COLO668 (cell line): ENCODE measurements at regions not wholly inside any gene's neighbourhood (a gene's known extent, or its start where the extent isn't known, plus 50 kb on each side); places are given as distances from the start of the nearest gene placed in this dataset.
"Not testable (repeated sequence)": the region's sequence is repeated elsewhere in the genome, so short reads cannot be mapped to it uniquely, and the experiment has no call there.

Experiments used
- DNase-seq: peaks from one replicate; lab custom pipeline; 2025; ENCODE audit not compliant: unreplicated experiment; lab: John Stamatoyannopoulos, UW

DNA sequence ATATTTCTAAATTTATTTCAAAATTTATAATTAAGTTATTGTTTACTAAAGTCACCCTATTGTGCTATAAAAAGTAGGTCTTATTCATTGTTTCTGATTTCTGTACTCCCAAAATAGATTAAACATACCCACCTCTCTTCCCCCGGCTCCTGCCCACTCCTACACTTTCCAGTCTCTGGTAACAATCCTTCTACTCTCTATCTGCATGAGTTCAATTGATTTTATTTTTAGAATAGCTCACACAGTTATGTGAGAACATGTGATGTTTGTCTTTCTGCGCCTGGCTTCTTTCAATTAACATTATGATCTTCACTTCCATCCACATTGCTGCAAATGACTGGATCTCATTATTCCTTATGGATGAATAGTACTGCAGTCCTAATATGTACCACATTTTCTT is 269.3 kb downstream of the ACTRT1 start:
- DNase-seq: no peak

DNA sequence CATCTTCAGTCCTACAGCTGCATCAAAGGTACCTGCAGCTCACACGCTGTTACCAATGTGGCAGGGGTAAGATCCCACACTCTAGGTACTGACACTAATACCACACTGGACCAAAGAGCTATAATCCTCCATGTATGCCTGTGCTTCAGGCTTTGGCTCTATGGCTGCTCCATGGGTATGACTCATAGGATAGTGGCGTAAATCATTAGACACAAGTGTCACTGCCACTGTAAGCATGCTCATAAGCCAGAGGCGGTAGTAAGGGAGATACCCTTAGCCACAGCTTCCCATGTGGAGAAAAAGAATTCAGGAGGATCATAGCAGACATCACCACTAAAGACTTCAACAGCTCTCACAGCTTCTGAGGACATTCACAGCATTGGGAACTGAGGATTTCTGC is 287.5 kb downstream of the ACTRT1 start:
- DNase-seq: no peak

DNA sequence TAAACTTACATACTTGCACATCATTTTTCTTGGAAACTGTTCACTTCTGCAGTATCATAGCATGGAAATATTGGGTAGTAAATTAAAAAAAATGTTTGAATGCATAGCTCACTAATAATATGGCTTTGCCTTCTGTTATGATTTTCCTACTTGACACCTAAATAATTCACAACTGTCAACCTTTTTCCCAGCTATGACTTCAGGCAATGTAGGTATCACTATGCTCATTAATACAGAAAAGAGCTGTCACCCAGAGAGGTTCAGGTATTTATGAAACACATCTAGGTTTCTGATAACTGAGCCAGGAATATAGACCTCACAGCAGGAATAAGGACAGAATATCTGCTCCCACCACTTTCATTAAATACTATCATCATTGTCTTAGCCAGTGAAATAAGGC is 289.5 kb downstream of the ACTRT1 start:
- no peak for DNase-seq

DNA sequence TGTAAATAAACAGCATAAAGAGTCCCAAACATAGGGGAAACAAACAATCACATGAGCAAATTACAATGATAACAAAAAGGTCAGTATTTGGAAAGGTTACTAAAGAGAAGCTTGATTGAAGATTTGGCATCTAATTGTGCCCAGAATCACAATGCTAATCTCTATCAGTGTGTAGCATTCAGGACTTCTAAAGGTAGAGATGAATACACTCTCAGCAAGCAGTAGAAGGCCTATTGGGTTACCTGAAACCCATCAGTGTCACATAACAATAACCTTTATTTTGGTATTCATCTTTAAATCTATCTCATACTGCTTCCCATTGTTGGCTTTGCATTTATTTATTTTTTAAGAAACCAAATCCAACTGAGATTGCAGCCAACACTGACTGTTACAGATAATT is 319.5 kb downstream of the ACTRT1 start:
- DNase-seq: no peak

DNA sequence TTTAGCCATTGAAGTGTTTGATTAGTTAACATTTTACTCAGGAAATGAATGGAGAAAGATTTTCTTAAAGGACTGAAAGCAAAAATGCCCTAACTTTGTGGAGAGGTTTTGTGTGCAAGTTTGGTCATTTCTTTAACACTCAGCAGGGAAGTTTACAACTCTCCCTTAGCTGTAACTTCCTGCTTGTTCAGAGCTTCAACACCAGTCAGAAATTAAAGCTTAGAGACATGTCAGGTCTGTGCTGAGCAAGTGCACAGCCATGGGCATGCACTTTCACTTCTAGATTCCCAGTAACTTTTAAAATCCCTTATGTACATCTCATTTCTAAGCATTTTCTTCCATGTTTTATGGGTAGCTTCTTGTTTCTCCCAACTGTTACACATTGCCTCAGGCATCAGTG is 326.0 kb downstream of the ACTRT1 start:
- no peak for DNase-seq

- peak; percentile 63 for DNase-seq
Measured at GRCh38 chrX:127708155-127708554, 344.0 kb downstream of the ACTRT1 start.

DNA sequence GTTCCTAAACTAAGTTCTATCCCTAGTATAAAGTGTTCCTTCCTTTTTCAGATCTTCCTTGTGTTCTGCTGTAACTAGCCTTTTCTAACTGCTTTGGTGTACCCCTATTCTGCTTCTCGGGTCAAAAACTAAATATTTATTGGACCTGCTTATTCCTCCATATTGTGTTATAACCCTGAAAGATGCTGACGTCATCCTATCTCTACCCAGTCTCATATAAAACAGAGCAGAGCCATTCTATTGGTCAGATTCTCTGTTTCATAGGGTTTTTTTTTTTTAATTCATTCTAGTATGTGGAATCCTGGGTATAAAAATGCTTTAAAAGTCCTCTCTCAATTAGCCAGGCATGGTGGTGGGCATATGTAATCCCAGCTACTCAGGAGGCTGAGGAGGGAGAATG is 349.7 kb downstream of the ACTRT1 start:
- no peak for DNase-seq

DNA sequence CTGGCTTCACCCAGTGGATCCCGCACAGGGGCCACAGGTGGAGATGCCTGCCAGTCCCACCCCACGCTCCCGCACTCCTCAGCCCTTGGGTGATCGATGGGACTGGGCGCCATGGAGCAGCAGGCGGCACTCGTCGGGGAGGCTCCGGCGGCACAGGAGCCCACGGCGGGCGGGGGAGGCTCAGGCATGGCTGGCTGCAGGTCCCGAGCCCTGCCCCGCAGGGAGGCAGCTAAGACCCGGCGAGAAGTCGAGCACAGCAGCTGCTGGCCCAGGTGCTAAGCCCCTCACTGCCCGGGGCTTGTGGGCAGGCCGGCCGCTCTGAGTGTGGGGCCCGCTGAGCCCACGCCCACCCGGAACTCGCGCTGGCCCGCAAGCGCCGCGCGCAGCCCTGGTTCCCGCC is 389.3 kb downstream of the ACTRT1 start:
- not testable (repeated sequence) for DNase-seq

DNA sequence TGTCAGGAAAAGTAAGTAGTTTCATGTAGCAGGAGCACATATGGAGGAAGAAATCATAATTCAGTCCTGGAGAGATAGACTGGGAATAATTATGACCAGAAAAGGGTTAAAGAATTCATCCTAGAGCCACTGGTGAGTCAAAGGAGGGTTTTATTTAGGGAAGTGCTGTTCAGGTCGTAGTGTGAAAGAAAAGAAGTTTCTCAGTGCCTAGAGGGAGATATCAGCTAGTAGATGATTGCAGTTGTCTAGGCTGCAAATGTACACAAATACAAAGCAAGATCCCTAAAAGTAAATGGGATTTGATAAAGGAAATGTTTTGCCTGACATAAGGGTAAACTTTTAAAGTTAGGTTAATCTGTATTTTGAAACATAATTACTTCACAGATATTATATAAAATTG is 403.2 kb downstream of the ACTRT1 start:
- no peak for DNase-seq

GRCh38 chrX:127621780-127622179 is 430.4 kb downstream of the ACTRT1 start:
- DNase-seq: no peak

DNA sequence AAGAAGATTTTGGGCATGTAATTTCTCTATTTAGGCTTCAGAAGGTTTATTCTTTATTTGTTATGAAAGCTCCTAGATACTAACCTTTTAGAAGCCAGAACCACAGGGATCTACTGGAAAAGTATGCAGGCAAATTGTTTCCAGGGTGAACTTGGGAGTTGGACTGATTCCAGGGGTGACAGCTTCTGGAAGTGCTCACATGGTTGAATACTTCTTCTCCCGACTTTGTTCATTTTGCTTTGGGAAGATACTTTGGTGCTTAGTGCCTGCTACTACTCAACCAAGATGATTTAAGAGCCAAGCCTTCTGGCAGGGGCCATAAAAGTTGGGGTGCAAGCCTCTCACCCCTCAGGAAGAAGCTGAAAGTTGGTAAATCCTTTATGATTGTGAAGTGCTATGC is 445.6 kb downstream of the ACTRT1 start:
- no peak for DNase-seq

DNA sequence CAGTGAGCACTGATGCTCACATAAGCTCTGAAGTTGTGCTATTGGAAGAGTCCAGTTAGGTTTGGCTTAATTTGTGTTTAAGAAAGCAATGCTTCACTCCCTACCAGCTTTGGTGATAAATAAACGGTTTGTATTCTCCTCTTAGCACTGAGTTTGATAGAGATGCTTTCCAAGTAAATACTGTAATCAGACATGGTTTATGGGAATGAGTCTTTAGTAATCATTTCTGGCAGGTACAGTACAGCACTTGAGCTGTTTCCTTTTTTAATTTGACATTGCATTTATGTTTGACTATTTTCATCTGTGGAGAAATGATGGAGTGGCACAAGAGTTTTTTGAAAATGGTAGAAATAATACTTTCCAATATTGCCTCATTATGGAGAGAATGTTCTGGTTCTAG is 455.3 kb downstream of the ACTRT1 start:
- no peak for DNase-seq

GRCh38 chrX:127578395-127578794 is 473.8 kb downstream of the ACTRT1 start:
- peak; percentile 22 for DNase-seq

GRCh38 chrX:127577884-127578283 is 474.3 kb downstream of the ACTRT1 start:
- DNase-seq: no peak

DNA sequence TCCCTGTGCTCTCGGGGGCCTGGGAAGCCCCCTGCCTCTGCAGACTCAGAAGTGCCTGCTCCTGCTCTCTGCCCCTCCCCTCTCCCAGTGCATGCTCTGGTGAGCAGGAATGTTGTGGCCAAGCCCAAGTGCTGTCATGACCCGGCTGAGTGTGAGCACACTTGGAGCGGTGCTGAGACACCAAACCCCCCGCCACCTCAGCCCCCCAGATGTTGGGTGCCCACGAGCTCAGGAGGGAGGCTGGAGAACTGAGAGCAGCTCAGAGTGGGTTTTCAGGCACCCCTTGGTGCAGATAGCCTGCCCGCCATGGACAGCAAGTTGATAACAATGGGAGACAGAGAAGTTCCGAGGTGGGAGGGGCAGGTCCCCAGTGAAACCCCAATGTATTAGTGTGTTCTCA is 477.4 kb downstream of the ACTRT1 start:
- DNase-seq: no peak

DNA sequence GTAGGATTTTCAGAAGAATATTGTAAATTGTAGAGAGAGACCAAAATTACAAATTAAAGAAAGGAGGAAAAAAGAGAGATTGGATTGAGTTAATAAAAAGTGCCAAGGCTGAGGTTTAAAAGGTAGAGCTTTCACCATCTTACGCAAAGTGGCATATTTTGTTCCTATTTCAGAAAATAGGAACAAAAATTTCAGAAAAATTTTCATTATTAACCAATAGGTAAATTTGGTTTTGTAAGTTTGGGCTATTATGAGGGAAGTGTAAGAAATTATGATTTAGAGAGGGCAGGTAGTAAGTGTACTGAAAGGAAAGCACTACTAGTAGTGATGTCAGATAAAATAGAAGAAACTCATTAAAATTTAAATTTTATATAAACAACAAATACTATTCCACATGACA is 479.7 kb downstream of the ACTRT1 start:
- DNase-seq: no peak

GRCh38 chrX:127571834-127572233 is 480.4 kb downstream of the ACTRT1 start:
- no peak for DNase-seq

DNA sequence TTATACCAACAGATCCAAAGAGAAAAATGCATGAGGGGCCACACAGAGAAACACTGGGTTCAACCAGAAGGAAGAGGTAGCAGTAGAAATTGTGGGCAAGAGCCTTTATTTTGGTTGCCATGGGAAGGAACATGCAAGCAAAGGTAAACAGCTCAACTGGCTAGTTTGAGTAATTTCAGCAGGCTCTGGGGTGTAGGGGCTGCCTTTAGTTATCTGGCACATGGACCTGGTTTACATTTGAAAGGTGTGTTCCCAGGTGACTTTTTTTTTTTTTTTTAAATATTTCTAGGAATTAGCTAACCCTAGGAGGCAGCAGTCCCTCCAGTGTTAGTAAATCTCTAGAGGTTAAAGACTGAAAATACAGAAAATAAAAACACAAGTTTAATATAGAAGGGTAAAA is 481.9 kb downstream of the ACTRT1 start:
- DNase-seq: no peak

- no peak for DNase-seq
Measured at GRCh38 chrX:127568691-127569090, 483.5 kb downstream of the ACTRT1 start.

DNA sequence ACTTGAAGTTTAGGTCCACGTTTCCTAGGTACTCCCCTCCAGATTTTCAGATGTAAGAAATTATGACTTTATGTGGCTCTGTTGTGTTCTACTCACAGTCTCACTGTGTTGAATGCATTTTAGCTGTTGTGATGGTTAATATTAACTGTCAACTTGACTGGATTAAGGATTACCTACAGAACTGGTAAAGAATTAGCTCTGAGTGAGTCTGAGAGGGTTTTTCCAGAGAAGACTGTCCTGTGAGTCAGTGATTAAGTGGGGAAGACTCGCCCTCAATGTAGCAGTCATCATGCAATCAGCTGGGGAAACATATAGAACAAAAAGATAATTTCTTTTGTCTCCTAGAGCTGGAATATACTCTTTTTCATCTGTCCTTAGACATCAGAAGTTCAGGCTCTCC is 493.4 kb downstream of the ACTRT1 start:
- no peak for DNase-seq

DNA sequence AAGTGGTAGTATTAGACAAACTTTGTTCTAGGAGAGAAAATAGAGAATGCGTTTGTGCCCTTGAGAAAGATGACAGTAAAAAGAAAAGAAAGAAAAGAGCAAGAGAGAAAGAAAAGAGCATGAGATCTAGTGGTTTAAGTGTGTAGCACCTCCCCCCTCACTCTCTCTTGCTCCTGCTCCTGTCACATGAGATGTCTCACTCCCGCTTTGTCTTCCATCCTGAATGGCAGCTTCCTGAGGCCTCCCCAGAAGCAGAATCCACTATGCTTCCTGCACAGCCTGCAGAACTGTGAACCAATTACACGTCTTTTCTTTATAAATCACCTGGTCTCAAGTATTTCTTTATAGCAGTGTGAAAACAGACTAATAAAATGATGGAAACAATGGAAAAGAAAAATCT is 499.6 kb downstream of the ACTRT1 start:
- no peak for DNase-seq

DNA sequence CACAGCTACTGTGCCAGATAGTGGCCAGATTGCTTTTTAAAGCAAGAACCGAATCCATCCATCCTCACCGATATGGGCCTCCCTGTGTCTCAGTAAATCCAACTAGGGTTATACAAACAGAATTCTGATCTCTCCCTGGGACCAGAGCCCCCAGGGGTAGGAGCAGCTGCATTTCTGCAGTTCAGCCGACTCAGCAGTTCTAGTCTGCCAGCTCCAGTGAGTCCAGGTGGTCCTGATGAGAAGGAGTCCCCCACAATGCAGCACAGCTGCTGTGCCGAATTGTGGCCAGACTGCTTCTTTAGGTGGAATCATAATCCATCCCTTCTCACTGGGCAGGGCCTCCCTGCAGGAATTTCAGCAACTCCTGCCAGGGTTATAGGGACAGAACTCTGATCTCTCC is 532.9 kb downstream of the ACTRT1 start:
- no peak for DNase-seq

DNA sequence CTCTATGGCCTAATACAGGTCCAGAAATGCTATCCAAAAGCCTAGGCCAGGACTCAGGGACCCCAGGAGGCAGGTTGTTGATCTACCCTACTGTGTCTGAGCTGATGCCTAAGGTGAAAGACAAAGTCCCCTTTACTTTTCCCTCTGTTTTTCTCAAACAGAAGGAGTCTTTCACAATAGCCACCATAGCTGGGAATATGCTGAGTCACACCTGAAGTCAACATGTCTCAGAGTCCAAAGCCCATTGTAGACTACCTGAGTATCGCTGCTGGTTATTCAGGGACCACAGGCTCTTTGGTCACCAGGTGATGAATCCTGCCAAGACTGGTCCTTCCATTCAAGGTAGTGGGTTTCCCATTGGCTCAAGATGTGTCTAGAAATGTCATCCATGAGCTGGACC is 562.2 kb downstream of the ACTRT1 start:
- DNase-seq: no peak

DNA sequence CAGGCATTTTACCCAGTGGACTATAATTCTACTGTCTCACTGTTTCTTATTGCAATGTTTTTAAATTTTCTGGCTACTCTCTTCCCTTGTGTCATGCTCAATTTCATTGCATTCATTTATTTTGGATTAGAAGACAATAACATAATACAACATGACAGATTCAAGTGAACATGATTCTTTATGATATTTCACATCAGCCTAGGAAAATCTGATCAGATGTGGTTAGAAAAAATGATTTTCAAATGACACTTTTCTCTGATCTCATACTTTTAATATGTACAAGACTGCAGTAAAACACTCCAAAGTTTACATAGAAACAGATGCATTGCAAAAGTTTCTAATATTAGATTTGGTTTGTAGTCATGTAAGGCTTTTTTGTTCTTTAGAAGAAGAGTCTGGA is 586.0 kb downstream of the ACTRT1 start:
- DNase-seq: no peak
